ENCODE measurements at regions not wholly inside any gene's neighbourhood (a gene's known extent, or its start where the extent isn't known, plus 50 kb on each side); places are given as distances from the start of the nearest gene placed in this dataset.
"Not testable (repeated sequence)": the region's sequence is repeated elsewhere in the genome, so short reads cannot be mapped to it uniquely, and the experiment has no call there.

GRCh38 chr1:187985897-187986654 is 1157.3 kb downstream of the PLA2G4A start:
- no peak for DNase-seq

- DNase-seq: no peak
Observed at GRCh38 chr1:187987236-187987776, 1158.6 kb downstream of the PLA2G4A start.

GRCh38 chr1:187991944-187992343 is 1163.2 kb downstream of the PLA2G4A start:
- no peak for DNase-seq

- DNase-seq: no peak
Observed at GRCh38 chr1:187996780-187997179, 1168.0 kb downstream of the PLA2G4A start.

- DNase-seq: no peak
Observed at GRCh38 chr1:187999973-188000372, 1171.2 kb downstream of the PLA2G4A start.

GRCh38 chr1:188003687-188004086 is 1174.9 kb downstream of the PLA2G4A start:
- not testable (repeated sequence) for DNase-seq

GRCh38 chr1:188004849-188005248 is 1176.1 kb downstream of the PLA2G4A start:
- DNase-seq: no peak

- DNase-seq: no peak
Observed at GRCh38 chr1:188006354-188006753, 1177.6 kb downstream of the PLA2G4A start.

- DNase-seq: not testable (repeated sequence)
Observed at GRCh38 chr1:188013222-188013849, 1184.6 kb downstream of the PLA2G4A start.

- DNase-seq: no peak
Observed at GRCh38 chr1:188017921-188018320, 1189.2 kb downstream of the PLA2G4A start.

- no peak for DNase-seq
Observed at GRCh38 chr1:188022661-188023060, 1193.9 kb downstream of the PLA2G4A start.

GRCh38 chr1:188023206-188023605 is 1194.5 kb downstream of the PLA2G4A start:
- DNase-seq: no peak

GRCh38 chr1:188027613-188028012 is 1198.9 kb downstream of the PLA2G4A start:
- no peak for DNase-seq

GRCh38 chr1:188037572-188037971 is 1208.8 kb downstream of the PLA2G4A start:
- DNase-seq: not testable (repeated sequence)

GRCh38 chr1:188043536-188044245 is 1214.9 kb downstream of the PLA2G4A start:
- DNase-seq: no peak

GRCh38 chr1:188050250-188050649 is 1221.5 kb downstream of the PLA2G4A start:
- DNase-seq: no peak

- DNase-seq: no peak
Observed at GRCh38 chr1:188056011-188056410, 1227.3 kb downstream of the PLA2G4A start.

- DNase-seq: no peak
Observed at GRCh38 chr1:188058801-188059200, 1230.1 kb downstream of the PLA2G4A start.

GRCh38 chr1:188061881-188062280 is 1233.1 kb downstream of the PLA2G4A start:
- DNase-seq: no peak

- no peak for DNase-seq
Observed at GRCh38 chr1:188062456-188062855, 1233.7 kb downstream of the PLA2G4A start.

- no peak for DNase-seq
Observed at GRCh38 chr1:188065917-188066316, 1237.2 kb downstream of the PLA2G4A start.

- DNase-seq: no peak
Observed at GRCh38 chr1:188070848-188071247, 1242.1 kb downstream of the PLA2G4A start.

- DNase-seq: no peak
Observed at GRCh38 chr1:188089015-188089414, 1260.3 kb downstream of the PLA2G4A start.

GRCh38 chr1:188089461-188089860 is 1260.7 kb downstream of the PLA2G4A start:
- no peak for DNase-seq
